Trophoblast cell (in vitro differentiated cells and primary cell): ENCODE measurements at regions not wholly inside any gene's neighbourhood (a gene's known extent, or its start where the extent isn't known, plus 50 kb on each side); places are given as distances from the start of the nearest gene placed in this dataset.

ENCODE experiments used
- DNase-seq, 2 donors: peaks; one replicate each; pipeline ENCODE4 v3.0.0-alpha.2; 2016
- H2AFZ ChIP-seq: 2 replicates; pipeline ENCODE4 v1.6.1; 2013; ENCODE audit warnings: low read length, moderate library complexity, mild to moderate bottlenecking; ENCODE audit not compliant: insufficient read depth, poor library complexity
- H2AK5ac ChIP-seq: 2 replicates; pipeline ENCODE4 v1.6.1; 2013; ENCODE audit warnings: mild to moderate bottlenecking, low read length
- H2BK120ac ChIP-seq: 2 replicates; pipeline ENCODE4 v1.6.1; 2013; ENCODE audit warnings: low read length, mild to moderate bottlenecking, moderate library complexity; ENCODE audit not compliant: insufficient read depth, poor library complexity
- H2BK12ac ChIP-seq: 2 replicates; pipeline ENCODE4 v1.6.1; 2013; ENCODE audit warnings: mild to moderate bottlenecking, low read length, moderate library complexity
- H2BK5ac ChIP-seq: 2 replicates; pipeline ENCODE4 v1.6.1; 2013; ENCODE audit warnings: low read length, low read depth, moderate library complexity, mild to moderate bottlenecking; ENCODE audit not compliant: poor library complexity
- H3K14ac ChIP-seq: 2 replicates; pipeline ENCODE4 v1.6.1; 2013; ENCODE audit warnings: mild to moderate bottlenecking, low read length
- H3K18ac ChIP-seq: 2 replicates; pipeline ENCODE4 v1.6.1; 2013; ENCODE audit warnings: mild to moderate bottlenecking, low read length
- H3K23ac ChIP-seq: 2 replicates; pipeline ENCODE4 v1.6.1; 2013; ENCODE audit warnings: low read length
- H3K27ac ChIP-seq: 2 replicates; pipeline ENCODE4 v1.5.1; 2013; ENCODE audit warnings: low read depth, mild to moderate bottlenecking, inconsistent platforms, low read length, moderate library complexity
- H3K27me3 ChIP-seq: 2 replicates; pipeline ENCODE4 v1.6.1; 2013; ENCODE audit warnings: inconsistent platforms, mild to moderate bottlenecking, low read length, moderate library complexity; ENCODE audit not compliant: insufficient read depth
- H3K36me3 ChIP-seq, 2 experiments: 1 replicate in 1 of 2; 2 replicates in 1 of 2; pipeline ENCODE4 v1.6.1; 2013; ENCODE audit warnings: low read length in 2 of 2, mild to moderate bottlenecking in 2 of 2, moderate library complexity in 1 of 2; ENCODE audit not compliant: insufficient read depth in 2 of 2, control insufficient read depth in 1 of 2
- H3K4ac ChIP-seq: 2 replicates; pipeline ENCODE4 v1.6.1; 2013; ENCODE audit warnings: low read depth, mild to moderate bottlenecking, low read length, moderate library complexity
- H3K4me1 ChIP-seq, 2 experiments: 1 replicate in 1 of 2; 2 replicates in 1 of 2; pipeline ENCODE4 v1.6.1; 2013; ENCODE audit warnings: low read length in 2 of 2, mild to moderate bottlenecking in 2 of 2, moderate library complexity in 1 of 2; ENCODE audit not compliant: insufficient read depth in 2 of 2, control insufficient read depth in 1 of 2
- H3K4me2 ChIP-seq: 2 replicates; pipeline ENCODE4 v1.6.1; 2013; ENCODE audit warnings: inconsistent platforms, mild to moderate bottlenecking, low read length, moderate library complexity
- H3K4me3 ChIP-seq: 2 replicates; pipeline ENCODE4 v1.5.1; 2013; ENCODE audit warnings: mild to moderate bottlenecking, low read depth, low read length, inconsistent platforms
- H3K79me1 ChIP-seq: one replicate; pipeline ENCODE4 v1.6.1; 2013; ENCODE audit warnings: low read length
- H3K79me2 ChIP-seq: 2 replicates; pipeline ENCODE4 v1.6.1; 2013; ENCODE audit warnings: low read length, mild to moderate bottlenecking; ENCODE audit not compliant: control insufficient read depth, insufficient read depth, poor library complexity
- H3K9ac ChIP-seq: 2 replicates; pipeline ENCODE4 v1.6.1; 2013; ENCODE audit warnings: mild to moderate bottlenecking, low read length
- H3K9me3 ChIP-seq: 2 replicates; pipeline ENCODE4 v1.6.1; 2013; ENCODE audit warnings: low read depth, mild to moderate bottlenecking, control low read depth, inconsistent platforms, low read length; ENCODE audit not compliant: insufficient read depth
- H4K12ac ChIP-seq: 2 replicates; pipeline ENCODE4 v1.6.1; 2013; ENCODE audit warnings: low read depth, mild to moderate bottlenecking, low read length, moderate library complexity
- H4K8ac ChIP-seq: 2 replicates; pipeline ENCODE4 v1.6.1; 2013; ENCODE audit warnings: low read depth, mild to moderate bottlenecking, low read length, moderate library complexity
- H4K91ac ChIP-seq: one replicate; pipeline ENCODE4 v1.6.1; 2013; ENCODE audit warnings: low read depth, mild to moderate bottlenecking, low read length, moderate library complexity
- WGBS: extraction: QIAGEN DNeasy Blood & Tissue Kit; methylation state at CpG from one replicate; pipeline ENCODE4 v1.1.7; 2013; ENCODE audit warnings: missing lambda C conversion rate; ENCODE audit not compliant: insufficient read length, insufficient coverage; ENCODE audit errors: extremely low coverage; 5-methylcytosine and 5-hydroxymethylcytosine counted together

- Histone ChIP-seq H3K36me3 (no peaks in the 10 kb centered on the region), H3K4me2 (peak overlapping the region; percentile 2), H3K4ac (no peak overlapping the region), H2BK5ac (no peak overlapping the region), H3K79me2 (no peaks in the 10 kb centered on the region), H4K91ac (peak overlapping the region; percentile 7), H3K14ac (no peak overlapping the region), H3K4me3 (no peak overlapping the region), H3K9me3 (no peaks in the 10 kb centered on the region), H2BK12ac (peak overlapping the region; percentile 17), H3K27ac (peak overlapping the region; percentile 31), H3K23ac (no peak overlapping the region), H3K18ac (no peak overlapping the region), H4K12ac (peak overlapping the region; percentile 37), H2BK120ac (no peak overlapping the region), H2AFZ (no peak overlapping the region), H3K9ac (no peak overlapping the region), H3K27me3 (no peaks in the 10 kb centered on the region), H4K8ac (peak overlapping the region; percentile 5), H3K4me1 (peaks cover 11 to 14% of the 10 kb centered on the region in 2 experiments), H3K79me1 (peaks cover 10% of the 10 kb centered on the region), H2AK5ac (no peak overlapping the region)
- WGBS, result 100% methylated on average over 1 of the region's 9 CpGs
- DNase-seq, result peak; percentile 85 to 98
Measured at GRCh38 chr10:34905200-34905927, 90.3 kb upstream of the PARD3 start.

- H3K27me3 ChIP-seq, result no peaks in the 10 kb centered on the region
Measured at GRCh38 chr10:34904191-34904590, 89.1 kb upstream of the PARD3 start.

GRCh38 chr10:34899161-34899560 lies 84.1 kb upstream of the PARD3 start:
- no peak overlapping the region for H2BK5ac ChIP-seq

More at GRCh38 chr10:34904191-34904590, 89.1 kb upstream of the PARD3 start:
- Histone ChIP-seq H3K4me2 (no peak overlapping the region), H3K4me1 (peaks cover 11 to 14% of the 10 kb centered on the region in 2 experiments), H2AFZ (no peak overlapping the region), H4K12ac (no peak overlapping the region), H2AK5ac (no peak overlapping the region), H3K27ac (no peak overlapping the region), H3K79me1 (peaks cover 10% of the 10 kb centered on the region), H4K8ac (no peak overlapping the region), H3K36me3 (no peaks in the 10 kb centered on the region), H3K79me2 (no peaks in the 10 kb centered on the region), H4K91ac (no peak overlapping the region), H3K4me3 (no peak overlapping the region), H2BK12ac (no peak overlapping the region), H2BK120ac (no peak overlapping the region), H3K9ac (no peak overlapping the region), H3K14ac (no peak overlapping the region), H3K18ac (no peak overlapping the region), H3K4ac (no peak overlapping the region), H3K9me3 (no peaks in the 10 kb centered on the region), H2BK5ac (no peak overlapping the region), H3K23ac (no peak overlapping the region)
- WGBS, result no CpG with 5 or more reads among the region's 6 CpGs
- DNase-seq, result no peak

GRCh38 chr10:34895977-34896376 lies 80.9 kb upstream of the PARD3 start:
- Histone ChIP-seq H3K9me3 (no peaks in the 10 kb centered on the region), H2AFZ (no peak overlapping the region), H3K79me2 (no peaks in the 10 kb centered on the region), H3K14ac (no peak overlapping the region), H3K23ac (no peak overlapping the region), H3K4ac (no peak overlapping the region), H2BK12ac (no peak overlapping the region), H3K4me3 (no peak overlapping the region), H4K91ac (no peak overlapping the region), H3K9ac (no peak overlapping the region), H2BK5ac (no peak overlapping the region), H3K36me3 (no peaks in the 10 kb centered on the region), H4K8ac (no peak overlapping the region), H3K27me3 (no peaks in the 10 kb centered on the region), H2AK5ac (no peak overlapping the region), H2BK120ac (no peak overlapping the region), H3K27ac (no peak overlapping the region), H3K18ac (no peak overlapping the region), H3K4me2 (no peak overlapping the region), H3K79me1 (no peaks in the 10 kb centered on the region), H3K4me1 (no peaks in the 10 kb centered on the region), H4K12ac (no peak overlapping the region)
- WGBS, result no CpG with 5 or more reads among the region's 3 CpGs
- no peak for DNase-seq

More at GRCh38 chr10:34899161-34899560, 84.1 kb upstream of the PARD3 start:
- no CpG with 5 or more reads among the region's 8 CpGs for WGBS
- Histone ChIP-seq H2BK120ac (no peak overlapping the region), H3K23ac (no peak overlapping the region), H3K14ac (no peak overlapping the region), H3K79me2 (no peaks in the 10 kb centered on the region), H3K27me3 (no peaks in the 10 kb centered on the region), H3K4me2 (no peak overlapping the region), H3K36me3 (no peaks in the 10 kb centered on the region), H4K12ac (no peak overlapping the region), H2BK12ac (no peak overlapping the region), H3K18ac (no peak overlapping the region), H4K8ac (no peak overlapping the region), H2AFZ (no peak overlapping the region), H3K4ac (no peak overlapping the region), H3K9ac (no peak overlapping the region), H2AK5ac (no peak overlapping the region), H3K27ac (no peak overlapping the region), H3K9me3 (no peaks in the 10 kb centered on the region), H3K4me1 (no peaks in the 10 kb centered on the region), H3K4me3 (no peak overlapping the region), H4K91ac (no peak overlapping the region), H3K79me1 (no peaks in the 10 kb centered on the region)
- DNase-seq, result no peak
